Stomach smooth muscle (tissue), 2 donors: ENCODE measurements at regions not wholly inside any gene's neighbourhood (a gene's known extent, or its start where the extent isn't known, plus 50 kb on each side); places are given as distances from the start of the nearest gene placed in this dataset.

Source experiments
- H3K27ac ChIP-seq: one replicate; pipeline ENCODE4 v1.7.0; 2013; ENCODE audit warnings: mild to moderate bottlenecking, low read length, inconsistent platforms
- H3K27me3 ChIP-seq, 2 donors: one replicate each; pipeline ENCODE4 v1.7.0; 2013; ENCODE audit warnings: low read length in 2 of 2; ENCODE audit not compliant: insufficient read depth in 2 of 2, control insufficient read depth in 1 of 2
- H3K36me3 ChIP-seq, 2 donors: one replicate each; pipeline ENCODE4 v1.7.0; 2013; ENCODE audit warnings: low read length in 2 of 2; ENCODE audit not compliant: control insufficient read depth in 2 of 2, insufficient read depth in 2 of 2
- H3K4me1 ChIP-seq: one replicate; pipeline ENCODE4 v1.7.0; 2013; ENCODE audit warnings: low read length; ENCODE audit not compliant: control insufficient read depth, insufficient read depth
- H3K4me3 ChIP-seq, 2 donors: one replicate each; pipeline ENCODE4 v1.7.0; 2013; ENCODE audit warnings: low read length in 2 of 2
- H3K9ac ChIP-seq, 2 donors: one replicate each; pipeline ENCODE4 v1.7.0; 2013; ENCODE audit warnings: low read length in 2 of 2, mild to moderate bottlenecking in 1 of 2
- H3K9me3 ChIP-seq, 2 donors: one replicate each; pipeline ENCODE4 v1.7.0; 2013; ENCODE audit warnings: low read length in 2 of 2; ENCODE audit not compliant: control insufficient read depth in 2 of 2
- donor health status: healthy.
- donor health status: Pancreatic carcinoma.

DNA sequence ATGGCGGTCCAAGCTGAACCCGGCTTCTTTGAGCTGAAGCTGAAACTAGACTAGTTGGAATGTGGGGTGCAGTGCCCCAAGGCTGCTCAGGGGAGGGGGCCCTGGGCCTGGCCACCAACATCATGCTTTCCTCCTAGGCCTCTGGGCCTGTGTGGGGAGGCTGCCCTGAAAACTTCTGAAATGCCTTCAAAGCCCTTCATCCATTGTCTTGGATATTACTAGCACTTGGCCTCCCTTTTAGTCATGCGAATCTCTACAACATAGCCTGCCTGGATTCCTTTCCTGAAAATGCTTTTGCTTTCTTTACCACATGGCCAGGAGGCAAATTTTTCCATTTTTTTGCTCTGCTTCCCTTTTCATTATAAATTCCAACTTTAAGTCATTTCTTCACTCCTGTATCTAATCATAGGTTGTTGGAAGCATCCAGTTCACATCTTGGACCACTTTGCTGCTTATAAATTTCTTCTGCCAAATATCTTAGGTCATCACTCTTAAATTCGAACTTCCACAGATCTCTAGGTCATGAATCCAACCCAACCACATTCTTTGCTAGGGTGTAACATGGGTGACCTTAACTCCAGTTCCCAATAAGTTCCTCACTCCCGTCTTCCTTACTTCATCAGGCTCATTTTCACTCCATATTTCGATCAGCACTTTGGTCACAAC lies 103.4 kb downstream of the DDIT4L start:
- Histone ChIP-seq H3K4me1 (no peaks in the 10 kb centered on the region), H3K9ac (no peak overlapping the region)

GRCh38 chr4:100084892-100085291 lies 105.4 kb downstream of the DDIT4L start:
- no peak overlapping the region for H3K27ac ChIP-seq
- no peaks in the 10 kb centered on the region for H3K9me3 ChIP-seq
- no peak overlapping the region for H3K9ac ChIP-seq
- H3K4me1 ChIP-seq: no peaks in the 10 kb centered on the region
- no peaks in the 10 kb centered on the region for H3K27me3 ChIP-seq
- no peak overlapping the region for H3K4me3 ChIP-seq
- no peaks in the 10 kb centered on the region for H3K36me3 ChIP-seq

More for the DNA sequence above, 103.4 kb downstream of the DDIT4L start:
- Histone ChIP-seq H3K27ac (no peak overlapping the region), H3K36me3 (no peaks in the 10 kb centered on the region), H3K27me3 (no peaks in the 10 kb centered on the region), H3K9me3 (no peaks in the 10 kb centered on the region), H3K4me3 (no peak overlapping the region)

DNA sequence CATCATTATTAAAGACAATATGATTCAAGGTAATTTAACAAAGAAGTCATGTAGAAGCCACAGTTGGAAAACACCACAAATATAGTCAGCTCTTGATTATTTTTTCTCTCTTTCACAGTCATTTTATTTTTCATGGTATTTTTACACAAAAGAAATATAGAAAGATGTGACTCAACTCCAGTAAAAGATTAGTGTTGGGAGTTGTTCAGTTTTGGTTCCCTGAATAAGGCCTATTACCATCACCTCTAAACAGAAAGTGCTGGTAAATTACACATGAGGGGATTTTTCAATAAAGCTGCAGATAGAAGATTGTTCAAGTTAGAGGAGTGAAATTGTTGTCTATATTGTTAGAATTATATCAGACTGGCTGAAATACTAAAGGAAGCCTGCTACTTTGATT lies 107.0 kb downstream of the DDIT4L start:
- Histone ChIP-seq H3K4me3 (no peak overlapping the region), H3K9ac (no peak overlapping the region)

GRCh38 chr4:100082852-100083251 lies 107.4 kb downstream of the DDIT4L start:
- Histone ChIP-seq H3K36me3 (no peaks in the 10 kb centered on the region), H3K27me3 (no peaks in the 10 kb centered on the region), H3K9ac (no peak overlapping the region), H3K9me3 (no peaks in the 10 kb centered on the region), H3K4me1 (no peaks in the 10 kb centered on the region), H3K4me3 (no peak overlapping the region), H3K27ac (no peak overlapping the region)

More for the DNA sequence above, 107.0 kb downstream of the DDIT4L start:
- no peak overlapping the region for H3K27ac ChIP-seq
- no peaks in the 10 kb centered on the region for H3K27me3 ChIP-seq
- H3K4me1 ChIP-seq: no peaks in the 10 kb centered on the region
- no peaks in the 10 kb centered on the region for H3K9me3 ChIP-seq
- H3K36me3 ChIP-seq: no peaks in the 10 kb centered on the region

DNA sequence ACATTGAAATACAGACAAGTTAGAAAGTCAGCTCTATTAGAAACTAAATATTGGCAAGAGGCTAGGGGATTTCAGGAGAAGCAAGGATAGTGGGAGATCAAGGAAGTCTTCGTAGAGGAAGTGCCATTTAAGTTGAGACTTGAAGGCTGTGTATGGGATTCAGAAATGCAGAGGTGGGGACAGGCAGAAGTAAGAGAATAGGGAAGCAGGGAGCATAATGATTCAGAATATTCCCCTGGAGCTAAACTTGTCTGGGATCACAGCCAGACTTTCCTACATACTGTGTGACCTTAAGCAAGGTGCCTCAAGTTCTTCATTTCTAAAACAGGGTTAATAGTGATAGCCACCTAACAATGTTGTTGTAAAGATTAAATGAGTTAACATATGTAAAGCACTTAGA lies 108.8 kb downstream of the DDIT4L start:
- no peak overlapping the region for H3K27ac ChIP-seq
- no peaks in the 10 kb centered on the region for H3K9me3 ChIP-seq
- no peaks in the 10 kb centered on the region for H3K36me3 ChIP-seq
- no peaks in the 10 kb centered on the region for H3K27me3 ChIP-seq
- no peak overlapping the region for H3K4me3 ChIP-seq
- H3K4me1 ChIP-seq: no peaks in the 10 kb centered on the region
- no peak overlapping the region for H3K9ac ChIP-seq

DNA sequence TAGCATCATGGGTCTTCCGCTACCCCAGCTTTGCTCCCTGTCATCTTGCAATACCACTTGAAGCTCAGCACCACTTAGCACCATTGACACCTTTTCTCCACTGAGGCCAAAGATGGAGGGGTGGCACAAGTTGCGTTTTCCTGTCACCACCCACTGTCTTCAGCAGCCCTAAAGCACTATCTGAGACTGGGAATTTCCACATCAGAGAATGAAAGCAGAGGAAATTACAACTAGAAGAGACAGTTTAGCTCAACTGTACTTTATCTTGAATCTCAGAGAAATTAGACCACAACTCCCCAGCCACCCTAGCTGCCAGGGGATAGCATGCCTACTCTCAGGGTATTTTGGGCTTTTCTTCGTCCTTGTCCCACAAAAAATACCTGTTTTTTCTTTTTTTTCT lies 111.0 kb downstream of the DDIT4L start:
- Histone ChIP-seq H3K9me3 (no peaks in the 10 kb centered on the region), H3K36me3 (no peaks in the 10 kb centered on the region), H3K4me3 (no peak overlapping the region), H3K4me1 (no peaks in the 10 kb centered on the region), H3K27me3 (no peaks in the 10 kb centered on the region), H3K9ac (no peak overlapping the region), H3K27ac (no peak overlapping the region)

GRCh38 chr4:100076753-100077152 lies 113.5 kb downstream of the DDIT4L start:
- Histone ChIP-seq H3K27me3 (no peaks in the 10 kb centered on the region), H3K27ac (no peak overlapping the region), H3K4me1 (no peaks in the 10 kb centered on the region), H3K9me3 (no peaks in the 10 kb centered on the region), H3K36me3 (no peaks in the 10 kb centered on the region), H3K9ac (no peak overlapping the region), H3K4me3 (no peak overlapping the region)

DNA sequence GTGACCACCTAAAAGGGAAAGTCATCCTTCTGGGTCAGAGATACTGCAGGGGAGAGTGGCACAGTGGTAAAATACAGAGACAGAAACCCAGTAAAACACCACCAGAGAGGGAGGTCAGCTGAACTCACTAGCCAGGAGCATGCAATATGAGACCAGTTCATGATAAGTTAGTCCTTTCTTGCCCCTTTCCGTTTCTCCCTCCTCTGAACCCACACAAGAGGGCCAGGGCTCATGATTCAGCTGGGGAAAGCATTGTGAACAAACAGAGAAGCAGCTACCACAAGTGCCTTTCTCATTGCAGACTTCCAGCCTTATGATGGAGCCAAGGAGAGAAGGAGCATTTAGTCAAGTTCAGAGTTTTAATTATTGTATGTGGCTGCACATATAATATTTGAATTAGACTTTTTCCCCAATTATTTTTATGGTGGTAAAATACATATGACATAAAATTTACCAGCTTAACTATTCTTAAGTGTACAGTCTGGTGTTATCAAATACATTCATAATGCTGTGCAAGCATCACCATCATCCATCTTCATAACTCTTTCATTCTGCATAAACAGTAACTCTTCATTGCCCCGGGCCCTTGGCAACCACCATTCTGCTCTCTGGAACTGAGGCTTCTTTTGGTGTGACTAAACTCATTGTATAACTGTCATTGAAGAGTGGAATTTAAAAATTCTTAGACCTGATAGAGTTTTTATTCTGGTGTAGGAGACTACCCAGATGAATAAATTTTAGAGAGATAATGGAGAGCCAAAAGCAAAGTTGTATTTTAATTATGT lies 114.6 kb downstream of the DDIT4L start:
- Histone ChIP-seq H3K9ac (no peak overlapping the region), H3K4me1 (no peaks in the 10 kb centered on the region), H3K4me3 (no peak overlapping the region), H3K27ac (no peak overlapping the region), H3K36me3 (no peaks in the 10 kb centered on the region), H3K9me3 (no peaks in the 10 kb centered on the region), H3K27me3 (no peaks in the 10 kb centered on the region)

DNA sequence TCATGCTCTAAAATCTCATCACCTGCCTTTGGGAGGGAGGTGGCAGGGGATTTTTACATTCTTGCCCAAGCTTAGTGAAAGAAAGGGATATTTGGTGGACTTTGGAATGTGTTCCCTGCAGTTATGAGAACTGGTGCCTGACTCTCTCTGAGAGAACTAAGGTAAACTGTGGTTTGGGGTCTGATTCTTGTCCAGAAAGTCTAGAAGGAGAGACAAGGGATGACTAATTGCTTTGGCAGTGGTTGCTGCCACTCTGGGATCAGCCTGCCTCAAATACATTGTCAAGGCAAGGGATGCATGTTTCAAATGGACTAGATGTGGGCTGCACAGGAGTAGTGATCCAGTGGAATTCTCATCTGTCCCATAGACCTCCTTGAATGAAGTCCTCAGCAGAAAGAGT lies 115.2 kb downstream of the DDIT4L start:
- no peaks in the 10 kb centered on the region for H3K36me3 ChIP-seq
- no peaks in the 10 kb centered on the region for H3K4me1 ChIP-seq
- H3K4me3 ChIP-seq: no peak overlapping the region
- H3K27ac ChIP-seq: no peak overlapping the region
- no peaks in the 10 kb centered on the region for H3K27me3 ChIP-seq
- no peaks in the 10 kb centered on the region for H3K9me3 ChIP-seq
- H3K9ac ChIP-seq: no peak overlapping the region

DNA sequence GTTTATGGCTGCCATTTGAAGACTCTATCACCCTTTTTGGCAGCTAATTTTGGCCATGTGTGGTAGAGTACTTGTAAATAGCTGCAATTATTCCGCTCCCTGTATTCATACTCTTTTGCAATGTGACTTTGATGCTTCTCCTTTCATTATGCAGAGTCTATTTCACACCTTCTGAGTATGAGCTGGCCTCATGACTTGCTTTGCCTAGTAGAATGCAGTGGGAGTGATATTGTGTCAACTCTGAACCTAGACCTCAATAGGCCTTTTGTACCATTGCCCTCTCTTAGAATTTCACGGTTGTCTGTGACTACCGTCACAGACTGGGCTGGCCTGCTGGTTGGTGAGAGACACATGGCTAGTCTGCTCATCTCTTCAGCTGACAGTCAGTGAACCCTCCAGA lies 118.8 kb downstream of the DDIT4L start:
- Histone ChIP-seq H3K4me1 (no peaks in the 10 kb centered on the region), H3K27ac (no peak overlapping the region), H3K36me3 (no peaks in the 10 kb centered on the region), H3K9ac (no peak overlapping the region), H3K4me3 (no peak overlapping the region), H3K9me3 (no peaks in the 10 kb centered on the region), H3K27me3 (no peaks in the 10 kb centered on the region)

DNA sequence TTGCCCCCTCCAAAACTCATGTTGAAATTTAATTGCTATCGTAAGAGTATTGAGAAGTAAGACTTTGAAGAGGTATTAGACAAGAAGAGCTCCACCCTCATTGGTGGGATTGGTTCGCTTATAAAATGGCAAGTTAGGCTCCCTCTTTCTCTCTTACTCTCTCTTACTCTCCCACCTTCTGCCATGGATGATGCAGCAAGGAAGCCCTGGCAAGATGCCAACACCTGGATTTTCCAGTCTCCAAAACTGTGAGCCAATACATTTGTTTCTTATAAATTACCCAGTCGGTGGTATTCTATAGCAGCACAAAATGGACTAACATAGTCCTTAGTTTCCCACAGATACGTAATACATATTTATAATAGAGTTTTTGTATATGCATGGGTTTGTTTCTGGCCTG lies 119.4 kb downstream of the DDIT4L start:
- Histone ChIP-seq H3K9ac (no peak overlapping the region), H3K27ac (no peak overlapping the region), H3K36me3 (no peaks in the 10 kb centered on the region), H3K4me1 (no peaks in the 10 kb centered on the region), H3K9me3 (no peaks in the 10 kb centered on the region), H3K27me3 (no peaks in the 10 kb centered on the region), H3K4me3 (no peak overlapping the region)
